PC-9 (cell line): ENCODE measurements at regions not wholly inside any gene's neighbourhood (a gene's known extent, or its start where the extent isn't known, plus 50 kb on each side); places are given as distances from the start of the nearest gene placed in this dataset.

ENCODE experiments used
- BruUV-seq: library from RNA; stranded (reverse); fragments of 400-500 nt; replicated peaks from 2 replicates; lab custom pipeline; 2021; lab: Mats Ljungman, UMichigan
- CTCF ChIA-PET: fragments of 300-600 bp; sonication (Branson Sonifier 250); formaldehyde crosslinking; loops from one replicate; lab custom pipeline; 2022; ENCODE audit warnings: antibody characterized with exemption; lab: Charles Lee
- POLR2A ChIA-PET: fragments of 300-600 bp; sonication (Branson Sonifier 250); formaldehyde crosslinking; loops from one replicate; lab custom pipeline; 2022; ENCODE audit warnings: antibody characterized with exemption; ENCODE audit not compliant: unreplicated experiment; lab: Charles Lee
- DNase-seq, 2 experiments: peaks; one replicate each; pipeline versions ENCODE4 v3.0.0 to v3.0.0-alpha.2; 2015 to 2022; ENCODE audit warnings: mixed read lengths in 1 of 2
- H2AFZ ChIP-seq: fragments of 200-600 bp; sonication (generic); 2 replicates; pipeline ENCODE4 v1.8.1; 2017; ENCODE audit warnings: antibody characterized with exemption
- H3F3A ChIP-seq: fragments of 200-600 bp; sonication (generic); 2 replicates; pipeline ENCODE4 v1.8.1; 2017; ENCODE audit warnings: antibody characterized with exemption, mild to moderate bottlenecking, low read depth; ENCODE audit not compliant: insufficient read depth
- H3K27ac ChIP-seq: fragments of 200-600 bp; sonication (generic); 2 replicates; pipeline ENCODE4 v1.6.1; 2016; ENCODE audit warnings: mixed run types
- H3K27me3 ChIP-seq: fragments of 200-600 bp; sonication (generic); 2 replicates; pipeline ENCODE4 v1.6.1; 2016; ENCODE audit warnings: low read depth, mixed run types; ENCODE audit not compliant: insufficient read depth
- H3K36me3 ChIP-seq: fragments of 200-600 bp; sonication (generic); 2 replicates; pipeline ENCODE4 v1.6.1; 2016; ENCODE audit warnings: low read depth, mixed run types
- H3K4me1 ChIP-seq: fragments of 200-600 bp; sonication (generic); replicated peaks from 2 replicates; pipeline ENCODE4 v1.6.1; 2016; ENCODE audit warnings: mixed run types; ENCODE audit not compliant: insufficient read depth
- H3K4me2 ChIP-seq: fragments of 200-600 bp; sonication (generic); 2 replicates; pipeline ENCODE4 v1.6.1; 2017; ENCODE audit warnings: mixed run types
- H3K4me3 ChIP-seq: fragments of 200-600 bp; sonication (generic); 2 replicates; pipeline ENCODE4 v1.6.1; 2016; ENCODE audit warnings: mixed run types
- H3K79me2 ChIP-seq: fragments of 200-600 bp; sonication (generic); 2 replicates; pipeline ENCODE4 v1.6.1; 2017; ENCODE audit warnings: low read depth, mixed run types
- H3K9me2 ChIP-seq: fragments of 200-600 bp; sonication (generic); 2 replicates; pipeline ENCODE4 v1.8.1; 2017; ENCODE audit warnings: mild to moderate bottlenecking; ENCODE audit not compliant: insufficient read depth
- H3K9me3 ChIP-seq: fragments of 200-600 bp; sonication (generic); 2 replicates; pipeline ENCODE4 v1.8.1; 2016; ENCODE audit warnings: low read depth; ENCODE audit not compliant: insufficient read depth
- H4K20me1 ChIP-seq: fragments of 200-600 bp; sonication (generic); 2 replicates; pipeline ENCODE4 v1.8.1; 2017; ENCODE audit not compliant: insufficient read depth
- EZH2 ChIP-seq: fragments of 200-600 bp; sonication (generic); IDR thresholded peaks from 2 replicates; pipeline ENCODE4 v1.8.0; 2017; ENCODE audit warnings: antibody characterized with exemption, low read depth
- intact Hi-C: fragments of 100-400 bp; cut with micrococcal nuclease; formaldehyde crosslinking; loops from one replicate; pipeline ENCODE4 v1.10.0; 2022; ENCODE audit not compliant: unreplicated experiment
- TF ChIP-seq, protein P1 (sequence below): fragments of 200-600 bp; sonication (generic); conservative IDR thresholded peaks from 2 replicates; pipeline ENCODE4 v1.6.1; 2017; ENCODE audit warnings: mixed run types, antibody characterized with exemption, mild to moderate bottlenecking, moderate library complexity

GRCh38 chr6:159400826-159401225 lies 231.6 kb downstream of the FNDC1 start:
- ChIA-PET CTCF (no interaction called here), POLR2A (no interaction called here)
- H3K36me3 ChIP-seq, result no peaks in the 10 kb centered on the region
- no peak for TF ChIP-seq EZH2
- TF ChIP-seq, protein P1, sequence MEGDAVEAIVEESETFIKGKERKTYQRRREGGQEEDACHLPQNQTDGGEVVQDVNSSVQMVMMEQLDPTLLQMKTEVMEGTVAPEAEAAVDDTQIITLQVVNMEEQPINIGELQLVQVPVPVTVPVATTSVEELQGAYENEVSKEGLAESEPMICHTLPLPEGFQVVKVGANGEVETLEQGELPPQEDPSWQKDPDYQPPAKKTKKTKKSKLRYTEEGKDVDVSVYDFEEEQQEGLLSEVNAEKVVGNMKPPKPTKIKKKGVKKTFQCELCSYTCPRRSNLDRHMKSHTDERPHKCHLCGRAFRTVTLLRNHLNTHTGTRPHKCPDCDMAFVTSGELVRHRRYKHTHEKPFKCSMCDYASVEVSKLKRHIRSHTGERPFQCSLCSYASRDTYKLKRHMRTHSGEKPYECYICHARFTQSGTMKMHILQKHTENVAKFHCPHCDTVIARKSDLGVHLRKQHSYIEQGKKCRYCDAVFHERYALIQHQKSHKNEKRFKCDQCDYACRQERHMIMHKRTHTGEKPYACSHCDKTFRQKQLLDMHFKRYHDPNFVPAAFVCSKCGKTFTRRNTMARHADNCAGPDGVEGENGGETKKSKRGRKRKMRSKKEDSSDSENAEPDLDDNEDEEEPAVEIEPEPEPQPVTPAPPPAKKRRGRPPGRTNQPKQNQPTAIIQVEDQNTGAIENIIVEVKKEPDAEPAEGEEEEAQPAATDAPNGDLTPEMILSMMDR, result no peak
- H3K4me2 ChIP-seq, result no peak overlapping the region
- no peaks in the 10 kb centered on the region for H3K4me1 ChIP-seq
- no peaks in the 10 kb centered on the region for H3K9me2 ChIP-seq
- no peak for DNase-seq
- H3K9me3 ChIP-seq, result no peaks in the 10 kb centered on the region
- H3K27me3 ChIP-seq, result 0 out of 2 replicates have a peak, but pooled peaks cover 16% of the 10 kb centered on the region
- H3K4me3 ChIP-seq, result no peak overlapping the region
- no TSS peak for BruUV-seq
- intact Hi-C loops, result no loop called here
- no peak overlapping the region for H3K27ac ChIP-seq
- no peaks in the 10 kb centered on the region for H3F3A ChIP-seq
- H4K20me1 ChIP-seq, result no peaks in the 10 kb centered on the region
- H2AFZ ChIP-seq, result no peak overlapping the region
- H3K79me2 ChIP-seq, result no peaks in the 10 kb centered on the region

GRCh38 chr6:159399751-159400221 lies 230.6 kb downstream of the FNDC1 start:
- H3K4me1 ChIP-seq, result no peaks in the 10 kb centered on the region
- BruUV-seq, result no TSS peak
- no peak overlapping the region for H3K4me3 ChIP-seq
- TF ChIP-seq, protein P1, result no peak
- no peak for TF ChIP-seq EZH2
- ChIA-PET CTCF (no interaction called here), POLR2A (interaction anchor here (0.6 kb wide), 1 partner anchor 19 kb away, joined by 3 read pairs; no protein-coding TSS in a partner anchor)
- H3K9me2 ChIP-seq, result no peaks in the 10 kb centered on the region
- no peaks in the 10 kb centered on the region for H3K36me3 ChIP-seq
- intact Hi-C loops, result no loop called here
- H3K79me2 ChIP-seq, result no peaks in the 10 kb centered on the region
- peaks cover 18% of the 10 kb centered on the region; the same call in 1 of the 2 replicates for H3K27me3 ChIP-seq
- no peaks in the 10 kb centered on the region for H3F3A ChIP-seq
- H4K20me1 ChIP-seq, result no peaks in the 10 kb centered on the region
- H3K9me3 ChIP-seq, result no peaks in the 10 kb centered on the region
- H2AFZ ChIP-seq, result no peak overlapping the region
- no peak overlapping the region for H3K4me2 ChIP-seq
- H3K27ac ChIP-seq, result no peak overlapping the region
- DNase-seq, result no peak

DNA sequence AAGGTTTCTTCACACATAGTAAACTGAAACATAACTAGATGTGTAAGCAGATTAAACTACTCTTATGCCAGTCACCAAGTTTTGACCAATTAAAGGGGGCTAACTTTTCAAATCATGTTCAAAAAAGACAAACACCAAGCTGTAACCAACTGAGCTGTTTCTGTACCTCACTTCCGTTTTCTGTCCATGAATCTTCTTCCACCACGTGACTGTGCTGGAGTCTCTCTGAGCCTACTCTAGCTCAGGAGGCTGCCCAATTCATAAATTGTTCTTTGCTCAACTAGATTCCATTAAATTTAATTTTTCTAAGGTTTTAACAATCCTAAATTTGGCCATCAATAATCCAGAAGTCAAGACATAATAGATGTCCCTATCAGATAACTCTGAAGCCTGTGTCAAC lies 229.4 kb downstream of the FNDC1 start:
- POLR2A ChIA-PET, result no interaction called here
- no peaks in the 10 kb centered on the region for H3K36me3 ChIP-seq

More for the DNA sequence above, 229.4 kb downstream of the FNDC1 start:
- H4K20me1 ChIP-seq, result no peaks in the 10 kb centered on the region
- no peak overlapping the region for H3K27ac ChIP-seq
- no peaks in the 10 kb centered on the region for H3F3A ChIP-seq
- CTCF ChIA-PET, result no interaction called here
- no peak overlapping the region for H2AFZ ChIP-seq
- H3K9me2 ChIP-seq, result no peaks in the 10 kb centered on the region
- no peak for DNase-seq
- no peak overlapping the region for H3K4me2 ChIP-seq
- H3K79me2 ChIP-seq, result no peaks in the 10 kb centered on the region
- peaks cover 19% of the 10 kb centered on the region; the same call in 1 of the 2 replicates for H3K27me3 ChIP-seq
- TF ChIP-seq EZH2, result no peak
- TF ChIP-seq, protein P1, result no peak
- intact Hi-C loops, result no loop called here
- no peaks in the 10 kb centered on the region for H3K4me1 ChIP-seq
- H3K4me3 ChIP-seq, result no peak overlapping the region
- no peaks in the 10 kb centered on the region for H3K9me3 ChIP-seq
- BruUV-seq, result no TSS peak
